Neural cell (in vitro differentiated cells): ENCODE measurements at regions not wholly inside any gene's neighbourhood (a gene's known extent, or its start where the extent isn't known, plus 50 kb on each side); places are given as distances from the start of the nearest gene placed in this dataset.

Experiments
- H2AFZ ChIP-seq: fragments of 200-600, 300-800 bp; sonication (generic), shearing (Covaris generic); 2 replicates; pipeline ENCODE4 v1.6.0; 2014; ENCODE audit warnings: low read depth, mild to moderate bottlenecking, antibody characterized with exemption, low read length, moderate library complexity
- H3F3A ChIP-seq: fragments of 200-600 bp; shearing (Covaris generic); 2 replicates; pipeline ENCODE4 v1.6.1; 2016; ENCODE audit warnings: mild to moderate bottlenecking, moderate library complexity, mixed read lengths, antibody characterized with exemption, low read length; ENCODE audit not compliant: insufficient read depth, poor library complexity, severe bottlenecking
- H3K27ac ChIP-seq: fragments of 200-600, 300-800 bp; sonication (generic), shearing (Covaris generic); 2 replicates; pipeline ENCODE4 v1.5.1; 2014; ENCODE audit warnings: mild to moderate bottlenecking, low read length, moderate library complexity
- H3K27me3 ChIP-seq: fragments of 300-800, 200-600 bp; sonication (generic), shearing (Covaris generic); 2 replicates; pipeline ENCODE4 v1.6.0; 2014; ENCODE audit warnings: mild to moderate bottlenecking, low read depth, low read length, moderate library complexity; ENCODE audit not compliant: insufficient read depth
- H3K36me3 ChIP-seq: fragments of 300-800, 200-600 bp; sonication (generic), shearing (Covaris generic); 2 replicates; pipeline ENCODE4 v1.5.1; 2014; ENCODE audit warnings: mild to moderate bottlenecking, antibody characterized with exemption, low read length, moderate library complexity; ENCODE audit not compliant: insufficient read depth
- H3K4me2 ChIP-seq: fragments of 300-800, 200-600 bp; sonication (generic), shearing (Covaris generic); 2 replicates; pipeline ENCODE4 v1.6.0; 2014; ENCODE audit warnings: mild to moderate bottlenecking, low read length
- H3K4me3 ChIP-seq: fragments of 300-800, 200-600 bp; sonication (generic), shearing (Covaris generic); 2 replicates; pipeline ENCODE4 v1.5.1; 2014; ENCODE audit warnings: mild to moderate bottlenecking, low read length, moderate library complexity
- H3K79me2 ChIP-seq: fragments of 200-600 bp; shearing (Covaris generic); replicated peaks from 2 replicates; pipeline ENCODE4 v1.6.0; 2014; ENCODE audit warnings: mild to moderate bottlenecking, low read length, moderate library complexity; ENCODE audit not compliant: insufficient read depth
- H3K9ac ChIP-seq: fragments of 300-800, 200-600 bp; sonication (generic), shearing (Covaris generic); 2 replicates; pipeline ENCODE4 v1.6.1; 2016; ENCODE audit warnings: mild to moderate bottlenecking, low read length, mixed read lengths
- H3K9me2 ChIP-seq: fragments of 200-600 bp; shearing (Covaris generic); 2 replicates; pipeline ENCODE4 v1.6.1; 2016; ENCODE audit warnings: mild to moderate bottlenecking, low read length, mixed read lengths; ENCODE audit not compliant: insufficient read depth
- H3K9me3 ChIP-seq: fragments of 200-600, 300-800 bp; sonication (generic), shearing (Covaris generic); 2 replicates; pipeline ENCODE4 v1.6.1; 2016; ENCODE audit warnings: mild to moderate bottlenecking, mixed run types, low read length, moderate library complexity, mixed read lengths
- H4K20me1 ChIP-seq: fragments of 200-600 bp; shearing (Covaris generic); 2 replicates; pipeline ENCODE4 v1.6.1; 2016; ENCODE audit warnings: mild to moderate bottlenecking, mixed run types; ENCODE audit not compliant: insufficient read depth
- CTCF ChIP-seq: fragments of 450-650 bp; IDR thresholded peaks from 2 replicates; pipeline ENCODE4 v1.5.1; 2014; ENCODE audit warnings: antibody characterized with exemption, mild to moderate bottlenecking, moderate library complexity; ENCODE audit not compliant: poor library complexity, severe bottlenecking
- EZH2 ChIP-seq: fragments of 200-600, 300-800 bp; shearing (Covaris generic), sonication (generic); IDR thresholded peaks from 2 replicates; pipeline ENCODE4 v1.6.1; 2014; ENCODE audit warnings: antibody characterized with exemption, low read length, borderline replicate concordance, mild to moderate bottlenecking; ENCODE audit not compliant: insufficient read depth, poor library complexity, severe bottlenecking
- MXI1 ChIP-seq: fragments of 450-650 bp; conservative IDR thresholded peaks from 2 replicates; pipeline ENCODE4 v1.6.1; 2014; ENCODE audit warnings: antibody characterized with exemption, mild to moderate bottlenecking; ENCODE audit not compliant: poor library complexity, severe bottlenecking
- POLR2AphosphoS5 ChIP-seq: IDR thresholded peaks from 2 replicates; pipeline ENCODE4 v1.6.1; 2012
- RAD21 ChIP-seq: fragments of 450-650 bp; conservative IDR thresholded peaks from 2 replicates; pipeline ENCODE4 v1.6.1; 2014; ENCODE audit warnings: antibody characterized with exemption, mild to moderate bottlenecking, moderate library complexity
- REST ChIP-seq: IDR thresholded peaks from 2 replicates; pipeline ENCODE4 v1.6.1; 2012; ENCODE audit warnings: borderline replicate concordance
- SMC3 ChIP-seq: fragments of 450-650 bp; conservative IDR thresholded peaks from 2 replicates; pipeline ENCODE4 v1.6.1; 2014; ENCODE audit warnings: antibody characterized with exemption, mild to moderate bottlenecking, moderate library complexity; ENCODE audit not compliant: poor library complexity

GRCh38 chr5:130773813-130774212 is 391.2 kb downstream of the HINT1 start:
- no peak overlapping the region for H3K27ac ChIP-seq
- TF ChIP-seq EZH2 (no peak), RAD21 (no peak), CTCF (no peak), REST (no peak), MXI1 (no peak), SMC3 (no peak)
- no peaks in the 10 kb centered on the region for H3K36me3 ChIP-seq
- H3K9me2 ChIP-seq = no peaks in the 10 kb centered on the region
- H3K9me3 ChIP-seq = no peaks in the 10 kb centered on the region
- H3K79me2 ChIP-seq = no peaks in the 10 kb centered on the region
- no peak overlapping the region for H3K4me2 ChIP-seq
- H3F3A ChIP-seq = no peaks in the 10 kb centered on the region
- H3K27me3 ChIP-seq = no peaks in the 10 kb centered on the region
- H3K9ac ChIP-seq = no peak overlapping the region
- no peak overlapping the region for H3K4me3 ChIP-seq
- no peak overlapping the region for H2AFZ ChIP-seq
- no peaks in the 10 kb centered on the region for H4K20me1 ChIP-seq

- Histone ChIP-seq H4K20me1 (no peaks in the 10 kb centered on the region), H3K27me3 (no peaks in the 10 kb centered on the region), H3K9me3 (no peaks in the 10 kb centered on the region), H2AFZ (no peak overlapping the region), H3K36me3 (no peaks in the 10 kb centered on the region), H3K79me2 (no peaks in the 10 kb centered on the region), H3K9me2 (no peaks in the 10 kb centered on the region), H3K27ac (no peak overlapping the region), H3K4me2 (no peak overlapping the region), H3K4me3 (no peak overlapping the region), H3K9ac (no peak overlapping the region), H3F3A (no peaks in the 10 kb centered on the region)
- TF ChIP-seq CTCF (no peak), SMC3 (no peak), REST (no peak), POLR2AphosphoS5 (no peak)
These were observed 403.0 kb downstream of the HINT1 start for GRCh38 chr5:130762031-130762430.
